GM21737 (cell line): ENCODE measurements at regions not wholly inside any gene's neighbourhood (a gene's known extent, or its start where the extent isn't known, plus 50 kb on each side); places are given as distances from the start of the nearest gene placed in this dataset.

Source experiments
- ATAC-seq: cut with Tn5 transposase; IDR thresholded peaks from one replicate; pipeline ENCODE4 v1.9.1; 2021; ENCODE audit warnings: mild to moderate bottlenecking, moderate library complexity; ENCODE audit not compliant: unreplicated experiment

DNA sequence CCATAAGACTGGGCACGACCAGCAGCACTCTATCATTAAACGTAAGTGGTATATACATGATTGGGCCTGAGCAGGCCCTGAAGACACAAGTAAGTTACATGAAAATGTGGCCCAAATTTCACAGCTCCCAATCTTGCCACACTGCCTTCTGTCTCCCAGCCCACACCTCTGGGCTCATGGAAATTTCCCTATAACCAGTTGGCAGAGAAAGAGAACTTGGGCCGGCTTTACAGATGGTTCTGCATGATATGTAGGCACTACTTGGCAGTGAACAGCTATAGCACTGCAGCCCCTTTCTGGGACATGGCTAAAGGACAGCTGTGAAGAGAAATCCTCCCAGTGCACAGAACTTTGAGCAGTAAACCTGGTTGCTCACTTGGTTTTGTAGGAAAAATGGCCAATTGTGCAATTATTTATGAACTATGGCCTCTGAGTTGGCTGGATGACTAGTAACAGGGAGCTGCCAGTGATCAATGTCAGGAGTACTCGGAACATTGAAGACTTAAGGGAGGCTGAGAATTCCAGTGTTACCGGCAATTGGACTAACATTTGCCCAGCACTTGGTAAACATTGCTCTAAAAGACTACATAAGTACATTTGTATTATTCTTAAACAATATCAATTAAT lies 1006.6 kb upstream of the LRRN3 start:
- no peak for ATAC-seq

DNA sequence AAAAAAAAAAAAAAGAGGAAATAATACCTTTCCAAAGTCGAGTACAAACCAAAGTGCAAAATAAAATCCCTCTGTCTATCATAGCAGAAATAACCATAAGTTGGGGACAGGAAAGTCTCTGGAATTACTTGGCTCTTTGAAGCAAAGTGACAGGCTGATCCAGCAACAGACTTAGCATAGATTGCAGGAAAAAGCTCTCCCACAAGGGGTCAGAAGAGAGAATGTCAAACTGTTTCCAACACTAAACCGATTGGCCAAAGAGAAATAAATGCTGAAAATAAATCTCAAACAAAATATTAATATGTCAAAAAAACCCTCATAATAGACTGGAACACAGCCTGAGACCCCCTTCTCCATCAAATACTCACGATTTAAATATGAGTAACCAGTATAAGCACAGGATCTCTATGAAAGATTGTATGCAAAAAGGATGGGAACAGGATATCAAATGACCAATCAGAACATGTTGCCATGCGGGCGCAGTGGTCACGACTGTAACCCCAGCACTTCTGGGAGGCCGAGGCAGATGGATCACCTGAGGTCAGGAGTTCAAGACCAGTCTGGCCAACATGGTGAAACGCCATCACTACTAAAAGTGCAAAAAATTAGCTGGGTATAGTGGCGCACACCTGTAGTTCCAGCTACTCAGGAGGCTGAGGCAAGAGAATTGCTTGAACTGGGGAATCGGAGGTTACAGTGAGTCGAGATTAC lies 1000.7 kb upstream of the LRRN3 start:
- ATAC-seq = no peak

- ATAC-seq = no peak
Observed at GRCh38 chr7:110095372-110096052, 995.4 kb upstream of the LRRN3 start.

DNA sequence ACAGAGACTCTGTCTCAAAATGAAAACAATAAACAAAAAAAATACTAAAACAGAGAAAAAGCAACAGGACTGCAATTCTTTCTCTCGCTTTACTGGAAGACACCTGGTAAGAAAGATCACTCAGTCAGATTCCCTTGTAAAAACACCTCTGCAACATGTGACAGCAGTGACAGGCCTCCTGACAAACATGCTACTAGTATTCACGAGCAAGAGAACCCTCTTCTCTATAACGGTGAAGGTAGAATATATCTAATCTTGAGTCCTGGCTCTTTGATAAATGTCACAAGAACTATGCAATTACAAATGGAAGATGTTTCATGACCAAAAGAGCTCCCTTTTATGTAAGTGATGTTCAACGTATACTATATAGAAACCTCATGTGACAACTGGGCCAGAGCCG lies 986.7 kb upstream of the LRRN3 start:
- no peak for ATAC-seq

- ATAC-seq = no peak
Observed at GRCh38 chr7:110105307-110105706, 985.6 kb upstream of the LRRN3 start.

DNA sequence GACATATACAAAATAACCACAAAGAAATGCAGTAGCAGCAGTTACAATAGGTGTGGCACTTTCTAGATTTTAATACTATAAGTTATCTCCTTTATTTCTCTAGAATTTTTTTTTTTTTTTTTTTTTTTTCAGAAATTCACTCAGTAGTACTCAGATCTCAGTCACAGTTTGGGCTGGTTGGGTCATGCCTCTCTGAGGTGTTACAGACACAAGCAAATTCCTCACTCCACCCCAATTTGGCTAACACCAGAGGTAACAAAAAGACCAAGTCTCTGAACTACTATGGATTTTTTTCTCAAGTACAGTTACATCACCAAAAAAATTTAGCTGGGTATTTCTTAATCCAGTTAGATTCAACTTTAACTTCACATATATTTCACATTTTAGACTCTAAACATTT lies 985.1 kb upstream of the LRRN3 start:
- ATAC-seq = no peak

DNA sequence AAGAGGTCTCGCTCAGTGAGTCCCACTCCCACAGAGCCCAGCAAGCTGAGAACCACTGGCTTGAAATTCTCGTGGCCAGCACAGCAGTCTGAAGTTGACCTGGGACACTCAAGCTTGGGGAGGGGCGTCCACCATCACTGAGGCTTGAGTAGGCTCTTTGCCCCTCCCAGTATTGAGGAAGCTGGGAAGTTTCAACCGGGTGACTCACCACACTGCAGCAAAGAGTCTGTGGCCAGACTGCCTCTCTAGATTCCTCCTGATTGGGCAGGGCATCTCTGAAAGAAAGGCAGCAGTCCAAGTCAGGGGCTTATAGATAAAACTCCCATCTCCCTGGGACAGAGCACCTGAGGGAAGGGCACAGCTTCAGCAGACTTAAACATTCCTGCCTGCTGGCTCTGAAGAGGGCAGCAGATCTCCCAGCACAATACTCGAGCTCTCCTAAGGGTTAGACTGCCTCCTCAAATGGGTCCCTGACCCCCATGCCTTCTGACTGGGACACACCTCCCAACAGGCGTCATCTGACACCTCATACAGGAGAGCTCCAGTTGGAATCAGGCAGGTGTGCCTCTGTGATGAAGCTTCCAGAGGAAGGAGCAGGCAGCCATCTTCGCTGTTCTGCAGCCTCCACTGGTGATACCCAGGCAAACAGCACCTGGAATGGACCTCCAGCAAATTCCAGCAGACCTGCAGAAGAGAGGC lies 970.9 kb upstream of the LRRN3 start:
- no peak for ATAC-seq

- no peak for ATAC-seq
Observed at GRCh38 chr7:110129159-110129558, 961.8 kb upstream of the LRRN3 start.

DNA sequence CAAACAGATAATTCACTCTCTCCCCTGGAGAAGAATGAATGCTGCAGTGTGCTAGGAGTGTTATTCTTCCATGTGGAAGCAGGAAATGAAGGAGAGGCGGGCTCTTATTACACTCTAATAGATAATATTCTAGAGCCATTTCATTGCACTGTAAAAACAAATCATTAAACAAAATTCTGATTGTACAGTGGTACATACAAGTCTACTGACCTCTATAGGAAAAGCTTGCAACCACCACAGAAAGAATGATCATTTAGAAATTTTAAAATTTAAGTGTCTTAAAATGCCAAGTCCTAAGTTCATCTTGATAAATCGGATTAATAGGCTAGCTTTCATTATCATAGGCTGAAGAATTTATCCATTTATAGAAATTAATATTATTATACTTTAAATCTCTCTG lies 960.3 kb upstream of the LRRN3 start:
- ATAC-seq = no peak

DNA sequence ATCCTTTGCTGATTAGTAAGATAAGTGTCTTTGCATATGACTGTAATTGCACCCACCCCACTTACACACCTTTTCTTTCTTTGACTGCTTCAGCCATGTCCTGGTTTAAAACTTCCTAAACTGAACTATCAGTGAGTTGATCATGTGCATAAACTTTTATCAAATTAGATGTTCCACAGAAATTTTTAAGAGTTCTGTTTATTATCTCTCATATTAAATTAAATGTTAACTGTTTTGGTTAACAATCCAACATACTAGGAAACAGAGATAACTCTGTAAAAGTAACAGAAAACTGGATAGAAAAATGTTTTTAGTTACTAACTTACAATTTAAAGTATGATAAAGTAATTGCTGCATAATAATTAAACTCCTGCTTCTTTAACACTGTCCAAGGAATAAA lies 959.6 kb upstream of the LRRN3 start:
- no peak for ATAC-seq

DNA sequence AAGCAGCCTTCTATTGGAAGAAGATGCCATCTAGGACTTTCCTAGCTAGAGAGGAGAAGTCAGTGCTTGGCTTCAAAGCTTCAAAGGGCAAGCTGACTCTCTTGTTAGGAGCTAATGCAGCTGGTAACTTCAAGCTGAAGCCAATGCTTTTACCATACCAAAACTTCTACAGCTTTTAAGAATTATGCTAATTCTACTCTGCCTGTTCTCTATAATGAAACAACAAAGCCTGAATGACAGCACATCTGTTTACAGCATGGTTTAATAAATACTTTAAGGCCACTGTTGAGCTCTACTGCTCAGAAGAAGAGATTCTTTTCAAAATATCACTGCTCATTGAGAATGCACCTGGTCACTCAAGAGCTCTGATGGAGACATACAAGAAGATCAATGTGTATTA lies 951.9 kb upstream of the LRRN3 start:
- ATAC-seq = no peak

GRCh38 chr7:110142939-110143526 lies 947.9 kb upstream of the LRRN3 start:
- ATAC-seq = no peak

GRCh38 chr7:110144599-110144998 lies 946.3 kb upstream of the LRRN3 start:
- no peak for ATAC-seq

DNA sequence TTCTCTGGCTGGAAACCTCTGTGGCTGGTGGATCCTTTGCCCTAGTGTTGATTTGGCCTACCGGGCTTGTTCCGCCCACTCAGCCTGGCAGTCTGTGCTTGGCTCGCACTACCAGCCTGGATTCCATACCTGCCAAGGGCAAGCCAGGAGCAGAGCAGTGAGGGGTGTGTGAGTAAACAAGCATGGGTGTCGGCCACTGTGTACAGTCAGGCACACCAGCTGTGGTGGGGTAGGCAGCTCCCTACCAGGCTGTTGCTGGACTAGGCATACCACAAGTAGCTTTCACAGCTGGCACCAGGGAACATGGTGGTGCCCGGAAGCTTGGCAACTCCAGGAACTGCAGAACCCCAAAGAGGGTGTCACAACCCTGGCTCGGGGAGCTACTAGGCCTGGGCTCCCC lies 942.9 kb upstream of the LRRN3 start:
- ATAC-seq = no peak

- ATAC-seq = no peak
Observed at GRCh38 chr7:110153222-110153621, 937.7 kb upstream of the LRRN3 start.

DNA sequence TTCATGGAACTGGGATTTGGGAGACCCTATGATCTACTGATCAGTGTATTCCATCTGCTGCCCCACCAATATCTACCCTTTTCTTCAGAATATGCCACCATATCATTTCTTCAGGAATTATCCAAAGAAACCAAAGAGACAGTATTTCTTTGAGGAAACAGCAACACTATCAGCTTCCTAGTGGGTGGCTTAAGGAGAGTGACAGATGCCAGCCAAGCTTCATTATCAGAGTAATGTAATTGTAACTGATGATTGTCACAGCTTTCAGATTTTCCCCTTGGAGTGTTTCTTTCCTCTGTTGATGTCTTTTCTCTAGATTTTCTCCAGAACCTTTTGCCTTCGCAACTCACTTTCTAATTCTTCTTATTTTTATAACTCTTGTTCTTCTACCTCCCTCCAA lies 934.4 kb upstream of the LRRN3 start:
- ATAC-seq = no peak

- no peak for ATAC-seq
Observed at GRCh38 chr7:110157631-110158362, 933.1 kb upstream of the LRRN3 start.

- ATAC-seq = no peak
Observed at GRCh38 chr7:110168010-110168409, 922.9 kb upstream of the LRRN3 start.

DNA sequence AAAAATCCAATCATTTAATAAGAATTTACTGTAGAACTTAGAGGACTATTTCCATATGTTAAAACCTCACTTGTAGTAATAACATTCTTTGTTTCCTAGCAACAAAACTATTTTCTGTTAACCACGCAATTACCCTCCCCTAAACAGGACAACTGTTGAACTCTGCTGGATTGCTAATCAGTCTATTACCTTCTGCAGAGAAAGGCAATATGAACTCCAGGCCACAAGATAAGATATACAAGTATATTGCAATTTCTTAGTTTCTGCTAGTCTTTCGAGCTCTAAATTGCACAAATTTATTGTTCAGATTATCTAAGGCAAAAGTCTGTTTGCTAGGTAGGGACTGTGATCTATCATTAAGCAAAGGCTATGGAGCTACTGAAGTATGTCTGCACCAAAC lies 920.1 kb upstream of the LRRN3 start:
- no peak for ATAC-seq

DNA sequence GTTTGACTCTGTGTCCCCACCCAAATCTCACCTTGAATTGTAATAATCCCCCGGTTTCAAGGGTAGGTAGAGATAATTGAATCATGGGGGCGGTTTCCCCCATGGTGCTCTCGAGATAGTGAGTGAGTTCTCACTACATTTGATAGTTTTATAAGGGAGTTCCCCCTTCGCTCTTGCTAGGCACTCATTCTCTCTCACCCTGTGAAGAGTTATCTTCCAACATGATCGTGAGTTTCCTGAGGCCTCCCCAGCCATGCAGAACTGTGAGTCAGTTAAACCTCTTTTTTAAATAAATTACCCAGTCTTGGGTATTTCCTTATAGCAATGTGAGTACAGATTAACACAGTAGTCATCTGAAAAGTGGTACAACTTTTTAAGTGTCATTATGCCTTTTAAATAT lies 913.5 kb upstream of the LRRN3 start:
- ATAC-seq = no peak

DNA sequence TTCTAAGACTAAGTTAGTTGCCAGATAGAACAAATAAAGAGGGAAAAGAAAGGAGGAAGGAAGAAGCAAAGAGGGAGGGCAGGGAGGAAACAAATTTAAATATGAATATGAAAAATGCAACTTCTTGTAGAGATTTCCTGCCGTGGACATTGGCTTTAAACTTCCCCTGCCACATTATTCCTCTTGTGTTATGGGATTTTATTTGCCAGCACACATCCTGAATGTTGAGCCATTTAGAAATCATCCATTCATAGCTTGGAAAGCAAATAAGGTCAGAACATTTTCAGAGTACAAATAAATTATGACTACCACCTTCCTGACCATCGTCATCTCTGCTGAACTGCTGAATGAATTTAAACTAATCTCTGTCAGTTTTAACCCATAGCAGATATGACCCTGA lies 911.9 kb upstream of the LRRN3 start:
- no peak for ATAC-seq
